Smooth muscle cell of the brain vasculature (primary cell): ENCODE measurements at regions not wholly inside any gene's neighbourhood (a gene's known extent, or its start where the extent isn't known, plus 50 kb on each side); places are given as distances from the start of the nearest gene placed in this dataset.
"Not testable (repeated sequence)": the region's sequence is repeated elsewhere in the genome, so short reads cannot be mapped to it uniquely, and the experiment has no call there.

ENCODE experiments used
- DNase-seq: peaks from one replicate; pipeline ENCODE4 v3.0.0-alpha.2; 2012; ENCODE audit warnings: low read depth, low spot score

DNA sequence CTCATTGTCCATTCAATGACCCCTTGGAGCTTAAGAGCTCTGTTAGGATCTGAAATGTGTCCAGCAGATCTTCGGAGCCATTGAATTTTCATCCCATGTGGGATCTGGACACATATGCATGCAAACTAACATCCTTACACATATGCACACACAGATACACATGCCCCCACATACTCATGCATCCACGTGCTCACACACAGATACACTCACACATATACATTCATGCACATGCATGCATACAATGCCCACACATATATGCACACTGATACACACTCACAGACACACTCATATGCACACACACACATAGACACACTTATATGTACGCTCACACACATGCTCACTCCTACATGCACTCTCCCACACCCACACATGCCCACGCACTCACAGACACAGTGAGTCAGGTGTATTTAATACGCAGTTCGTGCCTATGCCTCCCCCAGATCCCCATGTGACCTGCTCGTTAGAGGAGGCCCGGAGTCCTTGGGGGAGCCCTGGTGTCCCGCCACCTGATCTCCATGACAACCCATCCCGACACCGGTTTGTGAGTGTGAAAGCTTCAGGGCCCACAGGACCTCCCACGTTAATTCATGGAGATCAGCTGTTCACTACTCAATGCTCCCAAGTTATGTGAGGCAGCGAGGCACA, 121.9 kb upstream of the SULF2 start:
- DNase-seq: no peak

DNA sequence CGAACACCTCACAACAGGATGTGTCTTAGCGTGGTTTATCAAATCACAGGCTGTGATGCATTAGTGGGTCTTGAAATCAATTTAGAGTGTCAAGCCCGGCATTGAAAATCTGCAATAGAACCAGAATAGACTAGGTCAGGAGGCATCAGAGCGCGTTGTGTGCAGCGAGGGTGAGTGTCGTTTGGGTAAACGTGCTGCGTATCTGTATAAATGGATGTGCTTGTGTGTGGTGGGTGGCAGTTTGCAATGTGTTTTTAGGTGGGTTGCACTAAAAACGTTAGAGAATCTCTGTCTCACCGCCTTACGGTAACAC, 121.0 kb upstream of the SULF2 start:
- DNase-seq: no peak

DNA sequence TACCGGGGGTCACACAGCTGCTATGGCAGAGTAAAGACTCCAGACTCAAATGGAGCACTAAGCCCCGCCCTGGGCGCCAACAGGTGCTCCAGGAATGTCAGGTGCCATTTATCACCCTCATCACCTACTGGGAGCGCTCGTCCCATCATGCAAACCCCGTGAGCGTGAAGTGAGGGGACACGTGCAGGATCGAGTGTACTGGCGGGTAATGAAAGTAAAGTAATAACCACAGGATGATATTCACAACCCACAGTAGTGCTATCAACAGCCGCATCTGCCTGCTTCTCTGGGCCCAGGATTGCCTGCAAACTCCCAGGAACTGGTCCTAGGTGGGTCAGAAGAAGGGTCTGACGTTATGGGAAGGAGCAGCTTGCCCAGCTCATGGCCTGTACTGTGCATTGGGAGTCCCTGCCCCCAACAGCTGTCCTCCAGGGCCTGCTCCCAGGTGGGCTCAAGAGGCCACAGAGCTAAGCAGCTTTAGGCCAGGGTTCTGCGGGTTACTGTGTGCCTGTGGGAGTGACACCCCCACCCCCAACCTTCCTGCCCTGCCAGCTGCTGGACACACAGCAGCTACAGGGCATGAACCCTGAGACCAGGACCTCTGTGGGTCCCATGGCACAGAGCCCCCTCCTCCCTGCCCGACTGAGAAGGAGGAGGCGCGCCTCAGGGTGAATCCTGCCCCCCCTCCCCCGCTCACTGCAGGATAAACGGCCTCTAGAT, 120.5 kb upstream of the SULF2 start:
- DNase-seq: no peak

DNA sequence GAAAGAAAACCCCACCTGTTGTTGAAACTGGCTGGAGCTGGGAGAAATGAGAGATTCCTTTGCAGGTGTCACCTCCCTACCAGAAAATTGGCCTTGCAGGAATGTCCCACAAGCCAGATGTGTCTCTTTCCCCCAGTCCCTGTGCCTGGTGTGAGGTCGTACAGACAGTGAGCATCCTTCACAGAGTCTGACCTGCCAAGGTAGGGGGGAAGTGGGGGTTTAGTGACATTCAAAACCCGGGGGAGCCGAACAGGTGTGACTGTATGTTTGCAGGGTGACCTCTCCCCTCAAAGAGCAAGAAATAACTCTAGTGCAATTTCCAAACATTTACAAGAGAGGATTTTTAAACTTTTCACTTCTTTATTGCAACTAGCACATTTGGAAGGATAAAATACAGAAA, 117.7 kb upstream of the SULF2 start:
- DNase-seq: not testable (repeated sequence)

DNA sequence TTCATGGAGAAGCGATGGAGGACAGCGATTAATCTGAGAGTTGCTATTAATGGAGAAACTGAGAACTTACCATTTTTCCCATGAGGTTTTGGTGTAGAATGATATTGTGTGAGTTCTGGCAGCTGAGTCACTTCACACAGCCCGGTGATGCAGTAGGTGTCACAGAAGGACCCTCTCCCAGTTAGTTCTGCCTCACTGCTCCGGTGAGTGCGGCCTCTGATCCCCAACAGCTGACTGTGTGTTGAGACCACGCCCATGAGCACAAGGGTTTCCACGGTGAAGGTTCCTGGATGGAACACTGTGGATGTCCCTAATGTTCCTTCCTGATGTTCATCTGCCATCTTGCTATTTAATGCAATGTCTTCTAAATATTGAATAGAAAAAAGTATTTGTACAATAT, 114.0 kb upstream of the SULF2 start:
- DNase-seq: not testable (repeated sequence)

DNA sequence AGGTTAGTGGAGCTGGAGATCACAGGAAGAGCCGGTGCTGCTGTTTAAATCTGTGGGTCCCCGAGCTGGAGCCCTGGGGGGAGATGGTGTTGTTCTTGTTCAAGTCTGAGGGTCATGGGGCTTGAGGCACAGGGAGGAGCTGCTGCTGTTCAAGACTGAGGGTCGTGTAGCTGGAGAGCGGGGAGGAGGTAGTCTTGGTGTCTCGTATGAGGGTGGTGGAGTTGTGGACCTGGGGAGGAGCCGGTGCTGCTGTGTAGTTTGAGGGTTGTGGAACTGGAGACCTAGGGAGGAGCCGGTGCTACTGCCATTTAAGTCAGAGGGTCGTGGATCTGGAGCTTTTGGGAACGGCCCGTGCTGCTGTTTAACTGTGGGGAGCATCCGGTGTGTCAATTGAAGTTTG, 112.2 kb upstream of the SULF2 start:
- no peak for DNase-seq

DNA sequence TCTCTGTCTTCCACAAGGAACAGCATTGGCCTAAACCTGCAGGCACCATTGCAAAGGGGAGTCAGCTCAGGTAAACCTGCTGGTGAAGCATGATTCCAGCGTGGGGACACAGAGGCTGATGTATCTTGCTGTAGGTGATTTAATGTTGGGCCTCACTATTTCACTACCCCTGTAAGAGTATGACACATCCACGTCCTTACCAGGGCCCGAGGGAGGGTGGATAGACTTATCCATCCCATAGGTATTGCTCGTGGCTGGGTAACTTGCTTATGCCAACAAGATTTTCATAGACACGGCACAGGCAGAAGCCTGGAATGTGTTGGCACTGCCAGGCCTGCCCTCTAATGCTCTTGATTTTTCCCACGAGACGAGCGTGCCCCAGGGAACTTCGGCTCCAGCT, 107.4 kb upstream of the SULF2 start:
- DNase-seq: not testable (repeated sequence)

DNA sequence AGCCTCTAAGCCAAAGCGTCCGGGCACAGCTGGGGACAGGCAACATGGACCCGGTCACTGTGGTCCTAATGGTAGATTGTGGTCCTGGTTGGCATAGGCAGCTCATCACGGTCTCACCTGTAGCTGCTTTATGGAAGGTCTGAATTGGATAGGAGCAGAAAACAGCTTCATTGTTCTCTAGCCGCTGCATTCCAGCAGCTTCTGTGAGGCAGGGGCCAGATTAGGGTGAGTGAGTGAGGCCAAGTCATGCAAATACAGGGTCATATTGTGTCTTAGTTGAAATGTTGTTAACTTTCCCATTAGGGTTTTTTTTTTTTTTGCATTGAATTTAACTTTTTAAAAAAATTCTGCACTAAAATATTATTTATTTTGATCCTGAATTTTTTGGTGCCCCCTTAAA, 105.4 kb upstream of the SULF2 start:
- not testable (repeated sequence) for DNase-seq

DNA sequence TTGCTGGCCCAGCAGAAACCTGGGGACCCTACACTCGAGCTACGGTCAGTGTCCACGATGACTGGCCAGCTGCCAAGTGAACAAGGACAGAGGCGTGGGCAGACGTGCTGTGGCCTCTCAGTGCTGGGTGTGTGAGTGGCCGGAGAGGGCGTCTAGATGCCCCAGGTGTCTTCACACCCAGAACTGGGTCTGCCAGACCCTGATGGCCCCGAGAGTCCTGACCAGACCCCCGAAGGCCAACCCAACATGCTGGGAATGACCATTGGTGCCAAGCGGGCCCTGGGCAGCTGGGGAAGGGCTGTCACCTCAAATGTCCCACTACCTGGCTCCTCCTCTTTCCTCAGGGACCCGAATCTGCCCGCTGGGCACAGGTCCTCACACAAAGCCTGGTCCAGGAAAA, 104.5 kb upstream of the SULF2 start:
- DNase-seq: not testable (repeated sequence)

DNA sequence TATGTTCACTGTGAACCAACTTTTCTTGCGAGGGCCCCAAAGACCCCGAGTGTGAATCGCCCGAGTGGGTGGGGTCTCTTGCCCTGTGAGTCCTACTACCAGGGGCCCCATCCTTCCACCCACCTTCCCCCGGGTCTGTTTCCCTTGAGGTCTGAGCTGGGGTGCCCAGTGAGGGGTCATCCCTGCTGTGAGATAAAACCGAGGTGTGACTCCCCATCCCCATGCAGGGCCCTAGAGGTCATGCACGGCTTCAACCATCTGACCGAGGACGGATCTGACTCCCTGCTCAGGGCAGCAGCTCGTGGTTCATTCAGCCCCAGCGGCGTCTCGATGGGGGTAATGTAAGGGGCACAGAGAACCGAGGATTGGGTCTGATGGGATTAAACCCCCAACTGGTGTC, 103.1 kb upstream of the SULF2 start:
- DNase-seq: no peak

DNA sequence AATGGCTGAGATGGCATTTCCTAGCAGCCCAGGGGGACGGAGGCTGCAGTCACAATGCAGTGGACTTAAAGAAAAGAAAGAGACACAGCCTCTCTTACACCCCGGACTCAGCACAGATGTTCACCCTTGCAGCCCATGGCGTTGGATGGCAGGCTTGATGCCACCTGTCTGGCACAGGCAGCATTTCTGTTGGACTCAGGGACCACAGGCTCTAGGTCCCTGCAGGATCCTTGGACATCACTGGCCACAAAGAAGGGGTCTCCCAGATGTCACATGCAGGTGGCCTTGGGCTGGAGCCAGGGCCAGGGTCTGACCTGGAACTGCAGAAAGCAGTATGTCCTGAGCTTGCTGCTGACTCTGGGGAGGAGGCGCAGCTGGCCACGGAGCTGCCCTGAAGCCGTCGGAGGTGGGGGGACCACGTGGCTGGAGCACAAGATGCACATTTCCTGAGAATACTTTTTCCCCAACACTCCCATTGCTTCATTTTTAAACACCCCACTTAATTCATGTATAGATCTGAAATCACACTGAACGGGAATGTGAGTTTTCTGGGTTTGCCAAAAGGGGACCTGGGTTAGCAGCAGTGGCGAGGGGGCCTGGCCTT, 102.3 kb upstream of the SULF2 start:
- no peak for DNase-seq

DNA sequence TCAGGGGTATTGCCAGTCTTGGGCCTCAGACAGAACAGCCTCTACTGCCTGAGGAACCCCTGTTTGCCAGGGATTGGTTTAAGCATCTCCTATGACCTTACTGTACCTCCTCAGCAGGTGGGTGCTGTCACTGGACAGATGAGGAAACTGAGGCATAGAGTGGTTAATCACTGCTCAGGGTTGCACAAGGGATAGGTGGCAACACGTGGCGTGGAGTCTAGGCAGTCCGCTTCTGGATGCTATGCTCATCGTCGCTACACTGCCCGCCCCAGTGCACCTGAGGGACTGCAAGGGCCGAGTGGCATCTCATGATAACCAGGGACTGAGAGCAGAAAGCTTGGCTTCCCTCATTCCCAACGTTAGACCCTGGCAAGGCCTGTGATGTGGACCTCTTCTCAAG, 101.8 kb upstream of the SULF2 start:
- no peak for DNase-seq

DNA sequence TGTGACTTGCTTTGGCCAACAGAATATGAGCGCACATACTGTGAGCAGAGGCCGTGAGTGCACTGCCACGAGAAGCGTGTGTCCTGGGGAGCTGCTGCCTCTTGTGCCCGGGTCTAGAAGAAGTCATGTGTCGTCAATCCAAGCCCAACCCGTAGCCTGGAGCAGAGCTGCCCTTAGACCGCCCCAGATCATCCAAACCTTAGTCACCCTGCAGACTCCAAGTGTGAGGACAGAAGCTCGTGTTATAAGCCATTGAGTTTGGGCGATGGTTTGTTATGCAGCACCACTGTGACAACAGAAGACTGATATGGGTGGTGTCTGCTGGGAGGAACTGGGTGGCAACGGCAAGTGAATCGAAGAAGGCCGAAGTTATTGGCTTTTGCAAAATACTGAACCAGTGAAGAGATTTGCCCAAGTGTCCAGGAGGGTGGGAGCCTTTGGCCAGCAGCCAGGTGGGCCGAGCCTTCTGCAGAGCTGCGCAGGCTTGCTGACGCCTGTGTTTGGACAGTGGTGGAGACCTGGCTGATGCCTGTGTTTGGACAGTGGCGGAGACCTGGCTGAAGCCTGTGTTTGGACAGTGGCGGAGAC, 101.3 kb upstream of the SULF2 start:
- no peak for DNase-seq

DNA sequence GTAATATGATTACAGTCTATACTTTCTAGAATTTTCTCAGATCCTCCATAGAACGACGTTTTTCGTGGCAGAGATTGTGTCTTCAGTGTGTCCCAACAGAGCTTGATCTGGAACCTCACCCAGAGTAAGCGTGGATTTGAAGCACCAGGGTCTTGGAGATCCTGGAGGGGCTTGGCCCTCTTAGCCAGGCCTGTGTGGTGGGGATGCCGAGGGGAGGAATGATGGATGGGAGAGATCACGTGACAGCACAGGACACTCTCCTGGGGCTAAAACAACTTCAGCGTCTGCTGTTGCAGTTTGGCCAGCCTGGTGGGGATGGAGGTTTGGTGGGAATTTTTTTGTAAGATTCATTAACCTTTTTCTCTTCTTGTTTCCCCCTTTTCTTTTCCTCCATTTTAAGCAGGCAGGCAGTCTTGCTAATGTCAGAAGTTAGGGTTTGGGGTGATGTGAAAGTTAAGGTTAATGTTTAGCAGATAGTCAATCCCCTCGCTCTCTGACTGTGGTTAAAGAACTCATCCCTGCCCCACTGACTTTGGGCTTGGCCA, 100.7 kb upstream of the SULF2 start:
- DNase-seq: no peak

DNA sequence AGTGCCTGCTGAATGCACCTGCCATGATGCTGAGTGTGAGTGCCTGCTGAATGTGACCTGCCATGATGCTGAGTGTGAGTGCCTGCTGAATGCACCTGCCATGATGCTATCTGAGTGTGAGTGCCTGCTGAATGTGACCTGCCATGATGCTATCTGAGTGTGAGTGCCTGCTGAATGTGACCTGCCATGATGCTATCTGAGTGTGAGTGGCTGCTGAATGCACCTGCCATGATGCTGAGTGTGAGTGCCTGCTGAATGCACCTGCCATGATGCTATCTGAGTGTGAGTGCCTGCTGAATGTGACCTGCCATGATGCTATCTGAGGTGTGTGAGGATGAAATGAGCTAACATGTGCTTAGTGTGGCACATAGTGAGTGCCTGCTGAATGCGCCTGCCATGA, 98.7 kb upstream of the SULF2 start:
- not testable (repeated sequence) for DNase-seq

DNA sequence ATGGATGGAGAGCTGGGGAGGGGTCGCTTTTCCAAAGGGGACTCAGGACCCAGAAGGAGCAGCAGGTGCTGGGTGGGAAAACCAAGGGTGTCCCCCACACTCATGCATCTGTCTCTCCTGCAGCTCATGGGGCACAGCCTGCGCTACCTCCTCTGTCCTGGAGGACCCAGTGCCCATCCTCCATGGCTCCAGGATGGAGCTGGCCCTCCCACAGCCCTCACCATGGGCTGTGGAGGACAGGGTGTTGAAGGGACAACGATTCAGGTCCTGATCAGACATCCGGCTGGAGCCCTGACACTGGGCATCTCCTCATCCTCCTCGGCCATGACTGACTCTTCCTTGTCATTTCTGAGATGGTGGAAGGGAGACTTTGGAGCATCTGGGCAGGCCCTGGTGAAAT, 97.9 kb upstream of the SULF2 start:
- no peak for DNase-seq

DNA sequence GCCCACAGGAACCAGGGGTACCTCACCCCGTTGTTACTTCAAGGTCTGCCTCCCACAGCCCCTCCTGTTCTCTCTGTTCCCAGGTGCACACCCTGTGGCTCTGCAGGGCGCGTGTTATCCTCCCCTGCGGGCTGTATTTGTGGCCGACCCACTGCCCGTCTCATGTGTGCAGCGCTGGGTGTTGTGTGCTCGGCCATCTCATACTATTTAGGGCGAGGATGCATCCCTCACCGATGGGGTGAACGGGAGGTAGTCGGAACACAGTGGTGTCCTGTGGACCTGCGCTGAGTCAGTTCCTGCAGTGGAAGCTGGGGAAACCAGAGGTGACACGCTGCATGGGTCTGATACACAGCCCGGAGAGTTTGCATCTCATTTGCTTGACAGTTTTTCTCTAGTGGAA, 94.5 kb upstream of the SULF2 start:
- DNase-seq: no peak

DNA sequence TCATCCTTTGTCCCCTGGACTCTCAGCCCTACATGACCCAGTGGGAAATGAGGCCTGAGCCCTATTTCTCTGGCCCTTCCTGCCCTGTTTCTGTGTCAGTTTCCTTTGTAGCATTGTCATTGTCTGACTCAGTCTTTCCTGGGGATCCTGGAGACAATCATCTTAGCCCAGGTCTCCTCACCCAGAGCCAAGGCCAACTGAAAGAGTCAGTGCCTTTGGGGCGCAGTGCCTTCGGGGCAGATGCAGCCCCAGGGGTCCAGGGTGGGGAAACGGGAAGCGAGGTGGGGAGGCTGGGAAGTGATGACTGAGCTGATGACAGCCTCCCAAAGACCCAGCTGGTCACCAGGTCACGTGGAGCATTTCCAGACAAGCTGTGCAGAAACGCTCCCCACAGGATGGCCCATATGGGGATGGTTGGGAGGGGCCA, 93.3 kb upstream of the SULF2 start:
- DNase-seq: no peak

DNA sequence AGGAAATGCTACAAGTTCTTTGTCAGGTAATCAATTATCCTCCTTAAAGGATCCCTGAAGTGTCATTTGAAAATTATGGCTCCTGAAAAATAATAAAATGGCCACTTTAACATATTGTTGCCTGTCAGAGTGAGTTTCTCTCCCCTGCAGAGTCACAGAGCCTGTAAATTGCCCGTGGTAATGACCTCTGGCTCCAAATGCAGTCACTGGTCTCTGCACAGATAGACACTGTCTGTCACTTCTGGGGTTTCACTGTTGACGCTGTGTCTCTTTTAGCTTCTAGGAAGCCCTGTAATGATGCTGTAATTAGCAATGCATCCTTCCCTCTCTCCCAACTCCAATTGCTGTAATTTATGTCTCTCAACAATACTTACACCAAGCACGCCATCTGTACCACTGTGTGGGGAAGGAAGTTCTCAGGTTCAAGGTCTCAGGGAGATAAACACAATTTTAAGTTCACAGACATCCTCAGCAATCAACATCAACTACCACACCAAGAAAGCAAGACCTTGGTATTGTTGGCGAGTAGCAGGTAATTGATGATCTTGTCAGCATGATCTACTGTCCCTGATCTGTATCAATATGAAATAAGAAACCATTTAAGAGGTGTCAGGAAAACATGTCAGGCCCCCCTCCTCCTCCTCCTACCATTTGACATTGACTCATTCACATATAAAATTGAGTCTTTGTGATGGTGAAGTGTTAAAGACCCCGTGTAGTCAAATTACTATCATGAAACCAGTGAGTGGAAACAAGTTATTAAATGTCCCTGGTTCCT, 91.2 kb upstream of the SULF2 start:
- no peak for DNase-seq

DNA sequence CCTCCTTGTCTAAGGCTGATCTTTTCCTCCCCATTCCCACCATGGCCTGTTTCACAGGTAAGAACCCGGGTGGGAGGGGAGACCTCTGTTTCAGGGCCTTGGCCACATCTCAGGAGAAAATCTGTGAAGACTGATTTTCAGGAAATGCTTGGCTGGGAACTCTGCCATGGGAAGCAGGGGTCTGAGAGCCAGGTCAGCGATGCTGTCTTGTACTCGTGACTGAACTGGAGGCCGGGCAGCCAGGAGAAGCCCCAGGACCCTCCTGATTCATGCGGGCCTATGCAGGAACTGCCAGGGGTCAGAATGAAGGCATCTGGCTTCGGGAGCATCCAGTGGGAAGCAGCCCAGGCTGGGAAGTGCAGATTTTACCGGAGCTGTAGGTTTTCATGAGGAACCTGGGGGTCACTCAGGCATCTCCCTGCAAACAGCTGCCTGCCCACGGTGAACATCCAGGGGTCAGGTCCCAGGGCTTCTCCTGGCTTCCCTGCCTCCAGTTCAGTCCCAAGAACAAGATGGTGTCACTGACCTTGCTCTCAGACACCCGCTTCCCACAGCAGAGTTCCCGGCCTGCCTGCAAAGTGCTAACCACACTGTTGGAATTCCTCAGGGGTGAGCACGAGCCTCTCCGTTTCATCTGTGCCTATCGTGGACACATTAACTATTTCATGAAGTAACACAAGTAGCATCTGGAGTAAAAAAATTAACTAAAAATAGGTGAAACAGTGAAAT, 90.2 kb upstream of the SULF2 start:
- no peak for DNase-seq

DNA sequence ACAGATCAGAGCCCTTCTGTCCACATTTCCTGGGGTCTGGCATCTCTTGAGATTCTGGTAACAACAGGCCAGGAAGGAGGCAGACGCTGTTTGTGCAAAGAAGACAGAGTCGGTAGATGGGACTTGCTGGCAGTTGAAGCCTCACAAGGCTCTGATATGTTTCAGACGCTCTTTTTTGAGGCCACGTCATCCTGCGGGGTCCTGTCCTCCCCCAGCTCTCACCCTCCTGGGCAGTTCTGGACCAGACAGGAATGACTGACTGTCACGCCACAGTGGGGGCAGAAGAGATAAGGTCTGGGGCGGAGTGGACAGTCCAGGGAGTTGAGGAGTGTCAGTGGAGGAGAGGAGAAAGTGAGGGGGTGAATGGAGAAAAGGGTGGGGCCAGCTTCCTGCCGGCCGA, 87.1 kb upstream of the SULF2 start:
- no peak for DNase-seq
